ENCODE measurements at regions not wholly inside any gene's neighbourhood (a gene's known extent, or its start where the extent isn't known, plus 50 kb on each side); places are given as distances from the start of the nearest gene placed in this dataset.

DNA sequence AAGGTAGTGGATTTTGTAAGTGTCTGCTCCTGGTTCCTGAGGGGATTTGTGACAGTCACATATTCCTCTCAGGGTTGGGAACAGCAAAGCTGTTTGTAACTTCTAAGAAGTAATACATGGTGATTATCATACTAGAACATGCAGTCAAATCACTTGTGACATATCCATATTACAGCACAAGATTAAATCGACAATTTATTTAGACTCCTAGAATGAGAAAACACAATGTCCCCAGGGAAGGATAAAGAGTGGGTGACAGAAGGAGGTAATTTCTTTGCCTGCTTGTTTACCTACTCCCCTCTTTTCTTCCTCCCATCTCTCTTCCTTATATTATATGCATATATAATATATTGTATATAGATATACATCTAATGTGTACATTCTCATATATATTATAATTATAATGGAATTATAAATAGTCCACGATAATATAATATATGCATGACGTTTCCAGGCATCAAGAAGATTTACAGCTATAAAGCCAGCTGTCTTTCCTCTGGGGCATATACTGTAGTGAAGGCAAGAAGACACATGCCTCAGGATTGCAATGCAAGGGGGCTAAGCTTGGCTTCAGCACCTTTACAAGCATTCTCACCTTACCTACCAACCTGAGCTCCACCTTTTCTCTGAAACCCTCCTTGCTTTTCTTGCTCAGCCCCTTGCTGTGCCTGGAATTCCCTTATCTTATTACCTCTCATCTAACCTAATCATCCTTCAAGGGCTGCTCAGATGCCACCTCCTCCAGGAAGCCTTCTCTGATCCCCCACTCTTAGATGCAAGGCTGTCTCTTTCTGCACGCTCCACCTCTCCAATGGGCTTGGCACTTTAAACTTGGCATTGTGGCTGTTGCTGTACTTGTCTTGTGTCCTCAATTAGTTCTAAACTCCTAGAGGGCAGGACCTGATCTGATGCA, 73.1 kb upstream of the PIAS1 start:
- Histone ChIP-seq H3K9me3 (ENCODE audit: control insufficient read depth in 2 of 3, insufficient read depth in 1 of 3, low read length in 3 of 3) (no peaks in the 10 kb centered on the region), H3K27me3 (ENCODE audit: control insufficient read depth, insufficient read depth, low read length) (no peaks in the 10 kb centered on the region), H3K4me1 (ENCODE audit: control insufficient read depth in 2 of 3, insufficient read depth in 2 of 3, low read depth in 1 of 3, low read length in 3 of 3) (no peaks in the 10 kb centered on the region), H3K27ac (ENCODE audit: low read depth in 2 of 2, low read length in 2 of 2) (no peak overlapping the region), H3K9ac (ENCODE audit: low read length in 3 of 3) (no peak overlapping the region), H3K4me3 (ENCODE audit: low read length in 3 of 3) (no peak overlapping the region), H3K36me3 (ENCODE audit: control insufficient read depth in 2 of 3, insufficient read depth in 3 of 3, low read length in 3 of 3) (no peaks in the 10 kb centered on the region)
- FAIRE-seq (no peak), DNase-seq (no peak)
- intact Hi-C loops (cut with DNase I) = no loop called here
- TF ChIP-seq, protein P1, sequence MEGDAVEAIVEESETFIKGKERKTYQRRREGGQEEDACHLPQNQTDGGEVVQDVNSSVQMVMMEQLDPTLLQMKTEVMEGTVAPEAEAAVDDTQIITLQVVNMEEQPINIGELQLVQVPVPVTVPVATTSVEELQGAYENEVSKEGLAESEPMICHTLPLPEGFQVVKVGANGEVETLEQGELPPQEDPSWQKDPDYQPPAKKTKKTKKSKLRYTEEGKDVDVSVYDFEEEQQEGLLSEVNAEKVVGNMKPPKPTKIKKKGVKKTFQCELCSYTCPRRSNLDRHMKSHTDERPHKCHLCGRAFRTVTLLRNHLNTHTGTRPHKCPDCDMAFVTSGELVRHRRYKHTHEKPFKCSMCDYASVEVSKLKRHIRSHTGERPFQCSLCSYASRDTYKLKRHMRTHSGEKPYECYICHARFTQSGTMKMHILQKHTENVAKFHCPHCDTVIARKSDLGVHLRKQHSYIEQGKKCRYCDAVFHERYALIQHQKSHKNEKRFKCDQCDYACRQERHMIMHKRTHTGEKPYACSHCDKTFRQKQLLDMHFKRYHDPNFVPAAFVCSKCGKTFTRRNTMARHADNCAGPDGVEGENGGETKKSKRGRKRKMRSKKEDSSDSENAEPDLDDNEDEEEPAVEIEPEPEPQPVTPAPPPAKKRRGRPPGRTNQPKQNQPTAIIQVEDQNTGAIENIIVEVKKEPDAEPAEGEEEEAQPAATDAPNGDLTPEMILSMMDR (IDR thresholded peaks at IDR 0.05; ENCODE audit: borderline replicate concordance, extremely low read depth, insufficient read depth) = no peak

DNA sequence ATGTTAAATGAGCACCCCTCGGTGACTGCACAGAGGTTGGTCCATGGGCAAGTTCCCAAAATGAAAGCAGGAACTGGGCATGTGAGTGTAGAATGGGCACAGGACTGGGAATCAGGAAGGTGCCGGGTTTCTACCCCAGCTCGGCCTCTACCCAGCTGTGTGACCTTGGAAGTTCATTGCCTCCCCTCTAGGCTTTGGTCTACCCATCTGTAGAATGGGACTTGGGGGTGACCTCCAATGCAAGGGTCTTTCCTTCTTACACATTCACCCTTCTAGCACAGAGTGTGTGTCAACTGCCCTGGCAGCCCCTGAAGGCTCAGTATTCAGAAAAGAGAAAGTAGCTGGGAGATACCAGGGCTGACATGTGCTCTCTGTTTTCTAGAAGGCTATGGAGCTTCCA, 72.3 kb upstream of the PIAS1 start:
- no peak overlapping the region for H3K9ac ChIP-seq (ENCODE audit: low read length in 3 of 3)
- no peaks in the 10 kb centered on the region for H3K36me3 ChIP-seq (ENCODE audit: control insufficient read depth in 2 of 3, insufficient read depth in 3 of 3, low read length in 3 of 3)
- TF ChIP-seq, protein P1 (IDR thresholded peaks at IDR 0.05; ENCODE audit: borderline replicate concordance, extremely low read depth, insufficient read depth) = no peak
- intact Hi-C loops (cut with DNase I) = no loop called here
- H3K27ac ChIP-seq (ENCODE audit: low read depth in 2 of 2, low read length in 2 of 2) = no peak overlapping the region
- DNase-seq (no peak), FAIRE-seq (no peak)
- H3K4me1 ChIP-seq (ENCODE audit: control insufficient read depth in 2 of 3, insufficient read depth in 2 of 3, low read depth in 1 of 3, low read length in 3 of 3) = no peaks in the 10 kb centered on the region
- H3K4me3 ChIP-seq (ENCODE audit: low read length in 3 of 3) = no peak overlapping the region
- no peaks in the 10 kb centered on the region for H3K9me3 ChIP-seq (ENCODE audit: control insufficient read depth in 2 of 3, insufficient read depth in 1 of 3, low read length in 3 of 3)
- no peaks in the 10 kb centered on the region for H3K27me3 ChIP-seq (ENCODE audit: control insufficient read depth, insufficient read depth, low read length)

DNA sequence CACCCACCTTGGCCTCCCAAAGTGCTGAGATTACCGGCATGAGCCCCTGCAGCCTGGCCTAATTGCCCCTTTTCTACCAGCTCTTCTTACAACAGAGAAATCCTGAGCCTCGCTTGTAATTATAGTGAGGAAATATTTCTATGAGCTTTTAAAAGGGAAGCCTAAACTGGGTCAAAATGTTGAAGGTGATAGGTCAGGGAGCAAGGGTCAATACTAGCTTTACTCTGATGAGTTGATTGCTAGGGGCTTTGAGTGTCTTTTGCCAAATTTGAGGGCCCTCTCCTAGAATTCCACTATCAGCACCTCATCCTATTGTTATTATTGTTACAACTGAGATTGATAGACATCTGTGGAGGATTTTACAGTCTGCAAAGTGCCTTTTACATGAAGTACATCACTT, 62.4 kb upstream of the PIAS1 start:
- Histone ChIP-seq H3K4me1 (ENCODE audit: control insufficient read depth in 2 of 3, insufficient read depth in 2 of 3, low read depth in 1 of 3, low read length in 3 of 3) (no peaks in the 10 kb centered on the region), H3K27ac (ENCODE audit: low read depth in 2 of 2, low read length in 2 of 2) (no peak overlapping the region), H3K4me3 (ENCODE audit: low read length in 3 of 3) (no peak overlapping the region), H3K27me3 (ENCODE audit: control insufficient read depth, insufficient read depth, low read length) (no peaks in the 10 kb centered on the region), H3K9ac (ENCODE audit: low read length in 3 of 3) (no peak overlapping the region), H3K9me3 (ENCODE audit: control insufficient read depth in 2 of 3, insufficient read depth in 1 of 3, low read length in 3 of 3) (no peaks in the 10 kb centered on the region), H3K36me3 (ENCODE audit: control insufficient read depth in 2 of 3, insufficient read depth in 3 of 3, low read length in 3 of 3) (no peaks in the 10 kb centered on the region)
- DNase-seq (no peak), FAIRE-seq (no peak)
- TF ChIP-seq, protein P1 (IDR thresholded peaks at IDR 0.05; ENCODE audit: borderline replicate concordance, extremely low read depth, insufficient read depth) = no peak
- intact Hi-C loops (cut with DNase I) = no loop called here
